ENCODE measurements at regions not wholly inside any gene's neighbourhood (a gene's known extent, or its start where the extent isn't known, plus 50 kb on each side); places are given as distances from the start of the nearest gene placed in this dataset.

- DNase-seq (ENCODE audit: low read depth in 1 of 2, low spot score in 1 of 2), result no peak
Observed at GRCh38 chr1:55611123-55611522, 396.0 kb upstream of the USP24 start.

GRCh38 chr1:55610203-55610602, 395.0 kb upstream of the USP24 start:
- DNase-seq (ENCODE audit: low read depth in 1 of 2, low spot score in 1 of 2), result no peak

GRCh38 chr1:55609630-55610029, 394.5 kb upstream of the USP24 start:
- DNase-seq (ENCODE audit: low read depth in 1 of 2, low spot score in 1 of 2), result no peak

GRCh38 chr1:55605155-55605554, 390.0 kb upstream of the USP24 start:
- no peak for DNase-seq (ENCODE audit: low read depth in 1 of 2, low spot score in 1 of 2)

GRCh38 chr1:55604749-55605148, 389.6 kb upstream of the USP24 start:
- DNase-seq (ENCODE audit: low read depth in 1 of 2, low spot score in 1 of 2), result no peak

- no peak for DNase-seq (ENCODE audit: low read depth in 1 of 2, low spot score in 1 of 2)
Observed at GRCh38 chr1:55604179-55604578, 389.0 kb upstream of the USP24 start.

- no peak for DNase-seq (ENCODE audit: low read depth in 1 of 2, low spot score in 1 of 2)
Observed at GRCh38 chr1:55600242-55600641, 385.1 kb upstream of the USP24 start.

- DNase-seq (ENCODE audit: low read depth in 1 of 2, low spot score in 1 of 2), result no peak
Observed at GRCh38 chr1:55597910-55598309, 382.7 kb upstream of the USP24 start.

- DNase-seq (ENCODE audit: low read depth in 1 of 2, low spot score in 1 of 2), result no peak
Observed at GRCh38 chr1:55594701-55595100, 379.5 kb upstream of the USP24 start.

- no peak for DNase-seq (ENCODE audit: low read depth in 1 of 2, low spot score in 1 of 2)
Observed at GRCh38 chr1:55593298-55593697, 378.1 kb upstream of the USP24 start.

GRCh38 chr1:55592122-55592521, 377.0 kb upstream of the USP24 start:
- no peak for DNase-seq (ENCODE audit: low read depth in 1 of 2, low spot score in 1 of 2)

GRCh38 chr1:55589671-55590297, 374.6 kb upstream of the USP24 start:
- DNase-seq (ENCODE audit: low read depth in 1 of 2, low spot score in 1 of 2), result no peak

GRCh38 chr1:55588309-55588708, 373.1 kb upstream of the USP24 start:
- no peak for DNase-seq (ENCODE audit: low read depth in 1 of 2, low spot score in 1 of 2)

GRCh38 chr1:55586771-55587170, 371.6 kb upstream of the USP24 start:
- DNase-seq (ENCODE audit: low read depth in 1 of 2, low spot score in 1 of 2), result no peak

- DNase-seq (ENCODE audit: low read depth in 1 of 2, low spot score in 1 of 2), result no peak
Observed at GRCh38 chr1:55585402-55585792, 370.2 kb upstream of the USP24 start.

GRCh38 chr1:55584526-55585401, 369.6 kb upstream of the USP24 start:
- DNase-seq (ENCODE audit: low read depth in 1 of 2, low spot score in 1 of 2), result no peak

- DNase-seq (ENCODE audit: low read depth in 1 of 2, low spot score in 1 of 2), result no peak
Observed at GRCh38 chr1:55582084-55582483, 366.9 kb upstream of the USP24 start.

- DNase-seq (ENCODE audit: low read depth in 1 of 2, low spot score in 1 of 2), result no peak
Observed at GRCh38 chr1:55580845-55581332, 365.7 kb upstream of the USP24 start.

- DNase-seq (ENCODE audit: low read depth in 1 of 2, low spot score in 1 of 2), result no peak
Observed at GRCh38 chr1:55579332-55580001, 364.3 kb upstream of the USP24 start.

- DNase-seq (ENCODE audit: low read depth in 1 of 2, low spot score in 1 of 2), result no peak
Observed at GRCh38 chr1:55578646-55579045, 363.5 kb upstream of the USP24 start.

GRCh38 chr1:55575571-55576279, 360.6 kb upstream of the USP24 start:
- no peak for DNase-seq (ENCODE audit: low read depth in 1 of 2, low spot score in 1 of 2)
